Ectodermal cell (in vitro differentiated cells): ENCODE measurements at regions not wholly inside any gene's neighbourhood (a gene's known extent, or its start where the extent isn't known, plus 50 kb on each side); places are given as distances from the start of the nearest gene placed in this dataset.

Experiments
- H3K27ac ChIP-seq: 2 replicates; pipeline ENCODE4 v1.7.0; 2013; ENCODE audit warnings: mild to moderate bottlenecking, low read depth, low read length; ENCODE audit not compliant: insufficient read depth, poor library complexity, severe bottlenecking
- H3K27me3 ChIP-seq: 2 replicates; pipeline ENCODE4 v1.7.0; 2013; ENCODE audit warnings: mild to moderate bottlenecking, low read length; ENCODE audit not compliant: insufficient read depth, control insufficient read depth, poor library complexity, severe bottlenecking
- H3K36me3 ChIP-seq: one replicate; pipeline ENCODE4 v1.7.0; 2013; ENCODE audit warnings: low read length; ENCODE audit not compliant: control insufficient read depth, insufficient read depth
- H3K4me1 ChIP-seq: one replicate; pipeline ENCODE4 v1.7.0; 2013; ENCODE audit warnings: low read length; ENCODE audit not compliant: control insufficient read depth, insufficient read depth
- H3K4me3 ChIP-seq: 2 replicates; pipeline ENCODE4 v1.7.0; 2013; ENCODE audit warnings: low read depth, low read length, control low read depth; ENCODE audit not compliant: insufficient read depth
- H3K9me3 ChIP-seq: 2 replicates; pipeline ENCODE4 v1.7.0; 2013; ENCODE audit warnings: mild to moderate bottlenecking, low read length, moderate library complexity; ENCODE audit not compliant: control insufficient read depth
- WGBS, 2 experiments: methylation state at CpG; one replicate each; pipeline ENCODE4 v1.1.7; 2013; ENCODE audit warnings: missing lambda C conversion rate in 2 of 2; 5-methylcytosine and 5-hydroxymethylcytosine counted together

DNA sequence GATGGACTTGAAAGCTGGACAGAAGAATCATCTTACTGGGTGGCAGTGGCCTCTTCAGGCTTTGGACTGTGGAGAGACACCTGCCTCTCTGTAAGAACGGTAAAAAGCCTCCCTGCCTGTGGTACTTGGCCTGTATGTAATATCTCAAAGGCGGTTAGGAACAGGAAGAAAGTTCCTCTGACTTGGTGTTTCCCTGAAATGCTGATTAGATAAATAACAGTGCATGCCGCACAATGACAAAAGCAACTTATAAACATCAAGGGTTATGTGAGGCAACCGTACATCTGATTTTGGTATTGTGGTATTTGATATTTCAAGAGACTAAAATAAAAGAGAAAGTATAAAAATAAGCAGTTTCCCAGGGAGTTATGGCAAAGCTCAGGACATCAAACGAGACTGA lies 92.4 kb upstream of the SORBS2 start:
- Histone ChIP-seq H3K27ac (no peak overlapping the region), H3K4me1 (no peaks in the 10 kb centered on the region), H3K9me3 (no peaks in the 10 kb centered on the region), H3K4me3 (no peak overlapping the region), H3K27me3 (no peaks in the 10 kb centered on the region), H3K36me3 (no peaks in the 10 kb centered on the region)
- 95 to 97% methylated on average over 4 to 5 of the region's 5 CpGs for WGBS, 2 experiments

DNA sequence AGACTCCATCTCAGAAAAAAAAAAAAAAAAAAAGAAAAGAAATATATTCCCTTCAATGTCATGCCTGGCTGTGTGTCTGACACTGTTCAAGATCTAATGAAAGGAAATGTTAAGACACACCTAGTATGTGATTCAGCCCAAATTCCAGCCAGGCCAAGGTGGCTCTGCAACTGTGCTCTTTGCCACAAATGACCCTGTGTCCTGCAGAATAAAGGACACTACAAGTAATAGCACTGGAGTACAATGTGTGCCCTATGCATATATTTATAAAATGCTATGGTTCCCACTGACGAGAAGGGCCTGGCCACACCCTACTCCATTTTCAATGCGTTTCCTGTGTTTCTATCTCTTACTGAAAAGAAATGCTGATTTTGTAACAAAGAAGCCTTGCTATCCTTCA lies 98.0 kb upstream of the SORBS2 start:
- Histone ChIP-seq H3K4me1 (no peaks in the 10 kb centered on the region), H3K27ac (no peak overlapping the region), H3K9me3 (no peaks in the 10 kb centered on the region), H3K4me3 (no peak overlapping the region), H3K36me3 (no peaks in the 10 kb centered on the region), H3K27me3 (no peaks in the 10 kb centered on the region)
- 88 to 95% methylated on average over 2 of the region's 2 CpGs for WGBS, 2 experiments

DNA sequence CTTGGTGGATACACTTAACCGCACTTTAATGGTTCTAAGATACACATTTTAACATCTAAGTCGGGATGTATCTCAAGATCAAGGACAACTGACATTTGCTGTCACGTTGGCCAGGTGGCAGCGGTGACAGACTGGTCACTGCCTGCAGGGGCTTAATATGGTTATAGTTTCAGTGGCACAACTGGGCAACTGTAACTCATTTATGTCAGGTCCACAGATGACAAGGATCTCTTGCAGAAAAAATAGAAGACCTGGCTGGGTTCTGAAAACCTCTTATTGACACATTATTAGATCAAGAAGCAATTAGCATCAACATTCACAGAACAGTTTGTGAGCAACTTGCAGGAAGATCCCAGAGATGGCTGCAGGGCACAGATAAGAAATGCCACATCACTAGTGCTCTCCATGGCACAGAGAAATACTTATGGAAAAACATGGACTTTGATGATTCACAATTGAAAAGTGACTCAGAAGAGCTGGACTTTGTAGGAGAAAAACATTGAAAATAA lies 99.6 kb upstream of the SORBS2 start:
- Histone ChIP-seq H3K9me3 (no peaks in the 10 kb centered on the region), H3K27ac (no peak overlapping the region), H3K4me1 (no peaks in the 10 kb centered on the region), H3K27me3 (no peaks in the 10 kb centered on the region), H3K36me3 (no peaks in the 10 kb centered on the region), H3K4me3 (no peak overlapping the region)
- 94 to 98% methylated on average over 4 of the region's 4 CpGs for WGBS, 2 experiments

DNA sequence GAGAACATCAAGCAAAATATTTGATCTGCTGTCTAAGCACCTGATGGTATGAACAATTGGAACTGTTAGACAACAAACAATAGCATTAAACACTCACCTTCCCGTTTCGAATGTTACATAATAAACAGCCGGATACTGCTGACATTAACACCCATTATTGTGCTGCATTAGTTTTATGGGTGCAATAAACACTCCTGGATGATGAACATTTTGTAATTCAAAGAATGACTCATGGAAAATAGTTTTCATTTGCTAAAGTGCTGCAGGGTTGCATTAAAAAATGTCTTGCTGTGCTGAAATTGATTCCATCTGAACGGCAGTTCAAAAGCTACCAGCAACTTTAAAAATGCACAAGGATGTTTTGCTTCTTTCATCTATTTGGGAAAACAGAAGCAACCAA lies 100.8 kb upstream of the SORBS2 start:
- no peak overlapping the region for H3K4me3 ChIP-seq
- H3K36me3 ChIP-seq: no peaks in the 10 kb centered on the region
- 90 to 93% methylated on average over 4 of the region's 4 CpGs for WGBS, 2 experiments
- H3K4me1 ChIP-seq: no peaks in the 10 kb centered on the region
- H3K27ac ChIP-seq: no peak overlapping the region
- no peaks in the 10 kb centered on the region for H3K9me3 ChIP-seq
- H3K27me3 ChIP-seq: no peaks in the 10 kb centered on the region

DNA sequence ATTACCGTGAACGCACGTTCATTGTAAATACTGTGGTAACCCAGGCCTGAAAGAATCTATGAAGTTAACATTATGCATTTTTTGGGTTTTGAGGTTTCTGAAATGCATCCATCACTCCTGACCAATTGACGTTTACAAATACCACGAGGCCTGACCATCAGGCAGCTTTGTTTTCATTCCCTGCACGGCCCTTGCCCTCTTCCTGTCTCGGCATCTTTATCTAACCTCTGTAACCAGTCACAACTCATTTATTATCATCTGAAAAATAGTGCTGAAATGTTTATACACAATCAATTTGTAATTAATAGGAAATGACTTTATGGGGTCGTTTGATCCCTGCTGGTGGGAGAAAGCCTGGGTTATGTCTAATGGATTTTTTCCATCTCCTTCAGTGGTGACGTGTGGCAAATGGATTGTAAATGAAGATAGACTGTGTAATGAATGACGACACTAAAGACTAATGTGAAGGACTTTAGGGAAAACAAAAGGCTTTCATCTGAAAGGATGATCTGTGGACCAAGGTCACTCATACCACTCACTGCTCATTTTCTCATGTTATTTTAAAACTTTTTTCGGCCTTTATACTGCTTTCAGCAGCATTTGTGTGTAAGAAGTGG lies 102.7 kb upstream of the SORBS2 start:
- Histone ChIP-seq H3K36me3 (no peaks in the 10 kb centered on the region), H3K27me3 (no peaks in the 10 kb centered on the region), H3K9me3 (no peaks in the 10 kb centered on the region), H3K4me1 (no peaks in the 10 kb centered on the region), H3K4me3 (no peak overlapping the region), H3K27ac (no peak overlapping the region)
- WGBS, 2 experiments: 89 to 91% methylated on average over 10 to 11 of the region's 11 CpGs

DNA sequence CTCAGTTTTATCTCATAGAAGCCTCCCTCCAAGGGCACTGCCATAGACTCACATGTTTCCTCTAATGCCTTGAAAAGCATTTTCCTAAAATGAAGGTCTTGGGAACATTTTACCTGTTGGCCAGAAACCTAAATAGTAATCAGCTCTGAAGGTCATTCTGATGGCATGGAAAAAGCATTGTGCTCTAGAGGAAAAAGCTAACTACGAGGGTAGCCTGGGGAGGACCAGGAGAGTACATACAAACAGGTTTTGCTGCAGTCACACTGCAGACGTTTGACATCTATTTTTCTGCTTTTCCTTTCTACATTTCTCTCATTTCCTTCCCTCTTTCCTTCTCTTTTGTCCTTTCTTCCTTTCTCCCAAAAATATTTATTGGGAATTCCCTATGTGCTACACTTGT lies 103.3 kb upstream of the SORBS2 start:
- H3K27ac ChIP-seq: no peak overlapping the region
- no peaks in the 10 kb centered on the region for H3K9me3 ChIP-seq
- WGBS, 2 experiments: 55 to 65% methylated on average over 2 of the region's 2 CpGs
- H3K36me3 ChIP-seq: no peaks in the 10 kb centered on the region
- no peak overlapping the region for H3K4me3 ChIP-seq
- no peaks in the 10 kb centered on the region for H3K27me3 ChIP-seq
- no peaks in the 10 kb centered on the region for H3K4me1 ChIP-seq

DNA sequence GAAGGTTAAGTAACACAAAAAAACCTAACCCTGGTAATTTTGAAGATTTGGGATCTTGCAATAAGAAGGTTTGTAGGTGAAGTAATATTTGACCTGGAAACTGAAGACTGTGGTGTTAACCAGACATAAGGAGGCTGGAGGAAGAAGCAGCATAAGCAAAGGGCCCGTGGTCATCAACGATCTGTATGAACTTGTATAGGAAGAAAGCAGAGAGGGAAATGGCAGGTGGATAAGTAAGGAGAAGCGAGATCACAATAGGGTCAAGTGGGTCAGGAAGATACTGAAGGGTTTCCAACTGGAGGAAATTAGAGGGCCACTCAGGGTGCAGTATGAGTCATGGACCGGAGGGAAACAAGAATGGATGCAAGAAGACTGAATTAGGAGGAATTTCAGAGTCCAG lies 103.8 kb upstream of the SORBS2 start:
- Histone ChIP-seq H3K4me3 (no peak overlapping the region), H3K27me3 (no peaks in the 10 kb centered on the region), H3K9me3 (no peaks in the 10 kb centered on the region), H3K4me1 (no peaks in the 10 kb centered on the region), H3K36me3 (no peaks in the 10 kb centered on the region), H3K27ac (no peak overlapping the region)
- WGBS, 2 experiments: 95 to 96% methylated on average over 4 of the region's 4 CpGs

DNA sequence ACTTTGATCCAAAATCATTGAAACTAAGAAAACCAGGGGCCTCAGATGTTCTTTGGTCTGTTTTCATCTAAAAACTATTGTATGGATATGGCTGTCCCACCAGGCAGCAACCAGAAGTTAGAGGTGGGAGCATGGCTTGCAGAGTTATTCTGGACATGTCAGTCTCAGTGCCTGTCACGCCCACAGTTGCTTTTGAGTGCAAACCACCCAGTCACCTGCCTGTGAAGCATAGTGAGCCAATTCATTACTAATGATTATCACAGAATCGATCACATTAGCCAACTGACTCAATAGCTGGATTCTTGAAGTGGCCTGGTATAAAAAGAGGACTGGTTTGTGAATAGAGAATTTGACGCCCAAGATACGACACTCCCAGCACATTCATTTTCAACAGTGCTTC lies 104.2 kb upstream of the SORBS2 start:
- Histone ChIP-seq H3K27ac (no peak overlapping the region), H3K4me3 (no peak overlapping the region), H3K4me1 (no peaks in the 10 kb centered on the region), H3K9me3 (no peaks in the 10 kb centered on the region), H3K27me3 (no peaks in the 10 kb centered on the region), H3K36me3 (no peaks in the 10 kb centered on the region)
- 90 to 97% methylated on average over 3 to 4 of the region's 4 CpGs for WGBS, 2 experiments

DNA sequence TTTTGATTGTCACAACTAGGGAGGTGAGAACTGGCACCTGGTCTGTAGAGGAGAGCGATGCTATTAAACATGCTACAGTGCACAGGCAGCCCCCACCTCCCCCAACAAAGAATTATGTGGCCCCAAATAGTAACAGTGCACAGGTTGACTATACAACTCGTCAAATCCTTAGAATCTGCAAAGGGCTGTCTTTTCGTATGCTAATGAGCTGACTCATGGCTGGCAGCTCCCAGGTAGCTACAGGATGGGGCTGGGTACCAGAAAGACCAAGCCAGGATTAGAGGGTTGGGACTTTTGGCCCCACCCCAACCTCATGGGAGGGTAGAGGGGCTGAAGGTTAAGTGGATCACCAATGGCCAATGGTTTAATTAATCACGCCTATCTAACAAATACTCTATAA lies 104.7 kb upstream of the SORBS2 start:
- H3K4me1 ChIP-seq: no peaks in the 10 kb centered on the region
- no peak overlapping the region for H3K27ac ChIP-seq
- H3K27me3 ChIP-seq: no peaks in the 10 kb centered on the region
- no peaks in the 10 kb centered on the region for H3K9me3 ChIP-seq
- no peak overlapping the region for H3K4me3 ChIP-seq
- H3K36me3 ChIP-seq: no peaks in the 10 kb centered on the region
- 57% methylated on average over 4 of the region's 4 CpGs for WGBS, 2 experiments

DNA sequence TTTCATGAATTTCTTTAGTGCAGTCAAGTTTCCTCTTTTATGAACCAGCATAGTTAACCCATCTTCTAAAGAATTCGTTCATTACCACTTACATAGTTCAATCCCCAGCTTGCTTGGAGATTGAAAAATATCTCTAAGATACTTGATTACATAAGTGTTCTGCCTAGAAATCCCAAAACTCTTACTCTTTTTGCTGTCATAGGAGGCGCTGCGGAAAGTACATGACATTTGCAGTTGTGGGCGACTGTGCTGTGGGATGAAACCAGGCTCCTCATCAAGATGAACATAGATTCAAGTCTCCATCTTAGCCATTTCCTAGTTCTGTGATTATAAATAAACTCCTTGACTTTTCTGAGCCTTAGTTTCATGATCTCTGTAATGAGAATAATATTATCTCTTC lies 107.1 kb upstream of the SORBS2 start:
- 92 to 94% methylated on average over 4 of the region's 4 CpGs for WGBS, 2 experiments
- H3K27me3 ChIP-seq: no peaks in the 10 kb centered on the region
- no peak overlapping the region for H3K27ac ChIP-seq
- H3K4me1 ChIP-seq: no peaks in the 10 kb centered on the region
- H3K9me3 ChIP-seq: no peaks in the 10 kb centered on the region
- H3K4me3 ChIP-seq: no peak overlapping the region
- no peaks in the 10 kb centered on the region for H3K36me3 ChIP-seq

DNA sequence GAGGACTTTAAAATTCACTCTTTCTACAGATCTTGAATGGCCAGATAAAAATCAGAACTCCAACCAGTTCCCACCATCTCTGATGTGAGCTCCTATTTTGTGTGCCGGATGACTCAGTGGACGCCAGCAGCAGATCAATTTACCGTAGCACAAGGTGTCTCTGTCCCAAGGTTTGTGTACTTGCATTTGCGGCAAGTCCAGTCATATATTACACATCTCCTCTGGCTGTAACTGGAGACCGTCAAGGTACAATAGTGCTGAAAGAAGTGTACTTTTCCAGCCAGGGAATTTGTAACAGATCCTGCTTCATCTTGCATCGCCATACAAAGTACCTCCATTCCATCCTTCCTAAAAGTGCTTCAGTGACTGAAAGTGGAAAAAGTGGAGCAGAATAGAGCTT lies 108.2 kb upstream of the SORBS2 start:
- no peaks in the 10 kb centered on the region for H3K27me3 ChIP-seq
- H3K36me3 ChIP-seq: no peaks in the 10 kb centered on the region
- no peaks in the 10 kb centered on the region for H3K9me3 ChIP-seq
- no peak overlapping the region for H3K27ac ChIP-seq
- 95% methylated on average over 6 of the region's 6 CpGs for WGBS, 2 experiments
- H3K4me1 ChIP-seq: no peaks in the 10 kb centered on the region
- no peak overlapping the region for H3K4me3 ChIP-seq
